Stimulated activated CD8-positive, alpha-beta memory T cell treated with anti-CD3 and anti-CD28 coated beads, Interleukin-7, amount 100 ng/mL, for 4 hours (primary cell): ENCODE measurements at regions not wholly inside any gene's neighbourhood (a gene's known extent, or its start where the extent isn't known, plus 50 kb on each side); places are given as distances from the start of the nearest gene placed in this dataset.

Experiments
- DNase-seq, 2 donors: peaks; one replicate each; pipeline ENCODE4 v3.0.0-alpha.2; 2020; ENCODE audit warnings: low read depth in 2 of 2

DNA sequence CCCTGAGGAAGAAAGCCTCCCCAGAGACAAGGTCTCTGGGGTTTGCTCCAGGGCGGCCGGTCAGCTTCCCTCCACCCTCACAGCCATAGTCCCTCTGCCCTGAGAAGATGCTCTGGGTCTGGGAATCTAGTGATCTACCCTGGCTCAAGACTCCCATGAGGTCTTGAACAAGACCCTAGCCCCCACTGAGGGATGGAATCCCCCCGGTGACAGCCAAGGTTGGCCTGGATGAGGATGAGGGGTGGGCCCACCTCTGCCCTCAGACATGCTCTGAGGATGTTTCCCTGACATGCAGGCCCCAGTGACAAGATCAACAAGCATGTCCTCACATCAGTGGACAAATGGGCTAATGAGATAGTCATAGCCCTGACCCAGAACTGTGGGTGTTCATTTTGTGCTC is 138.6 kb downstream of the C5orf15 start:
- no peak for DNase-seq

- DNase-seq = no peak
Measured at GRCh38 chr5:133828722-133829121, 139.7 kb downstream of the C5orf15 start.

- no peak for DNase-seq
Measured at GRCh38 chr5:133827830-133828229, 140.6 kb downstream of the C5orf15 start.

DNA sequence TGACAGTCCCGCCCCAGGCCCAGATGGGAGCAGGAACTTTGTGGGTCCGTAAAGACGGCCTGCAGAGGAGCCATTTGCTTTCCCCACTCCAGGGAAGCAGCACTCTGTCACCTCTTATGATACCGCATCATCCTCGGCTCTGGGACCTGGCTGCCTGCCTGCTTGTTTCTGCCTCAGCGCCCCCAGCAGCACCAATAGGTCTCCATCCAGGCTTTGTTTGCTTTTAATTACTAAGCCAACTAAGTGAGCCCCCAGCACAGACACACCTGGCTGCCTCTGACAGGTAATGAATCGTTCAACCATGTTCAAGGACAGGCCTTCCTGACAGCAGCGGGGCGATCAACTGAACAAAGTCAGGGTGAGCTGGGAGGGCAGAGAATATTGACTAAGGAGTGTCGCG is 141.4 kb downstream of the C5orf15 start:
- DNase-seq = no peak

- DNase-seq = no peak
Measured at GRCh38 chr5:133825631-133826289, 142.7 kb downstream of the C5orf15 start.

DNA sequence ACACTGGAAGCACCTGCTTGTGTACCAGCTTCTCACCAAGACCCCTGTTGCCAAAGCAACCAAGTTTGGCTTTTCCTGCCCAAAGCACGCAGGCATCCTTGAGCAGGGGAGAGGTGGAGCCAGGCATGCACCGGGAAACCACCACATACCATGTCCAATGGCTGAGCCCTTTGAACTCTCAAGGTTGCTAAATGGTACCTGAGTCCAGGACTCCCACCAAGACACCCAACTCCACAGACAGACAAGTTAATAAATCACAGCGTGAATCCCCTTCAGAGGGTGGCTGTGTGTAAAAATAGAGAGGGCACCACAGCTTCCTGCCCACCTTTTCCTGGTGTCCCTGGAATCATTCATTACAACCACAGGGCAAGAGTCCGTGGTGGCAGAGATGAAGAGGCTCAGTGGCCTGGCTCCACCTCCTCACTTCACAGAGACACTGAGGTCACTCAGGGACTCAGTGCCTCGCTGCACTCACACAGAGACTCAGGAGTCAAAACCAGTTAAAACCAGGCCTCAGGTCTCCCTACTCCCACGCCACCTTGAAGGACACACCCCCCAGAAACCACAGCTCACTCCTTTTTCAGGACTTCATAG is 143.7 kb downstream of the C5orf15 start:
- no peak for DNase-seq

GRCh38 chr5:133821889-133822288 is 146.5 kb downstream of the C5orf15 start:
- DNase-seq = no peak

GRCh38 chr5:133821311-133821741 is 147.1 kb downstream of the C5orf15 start:
- DNase-seq = no peak

DNA sequence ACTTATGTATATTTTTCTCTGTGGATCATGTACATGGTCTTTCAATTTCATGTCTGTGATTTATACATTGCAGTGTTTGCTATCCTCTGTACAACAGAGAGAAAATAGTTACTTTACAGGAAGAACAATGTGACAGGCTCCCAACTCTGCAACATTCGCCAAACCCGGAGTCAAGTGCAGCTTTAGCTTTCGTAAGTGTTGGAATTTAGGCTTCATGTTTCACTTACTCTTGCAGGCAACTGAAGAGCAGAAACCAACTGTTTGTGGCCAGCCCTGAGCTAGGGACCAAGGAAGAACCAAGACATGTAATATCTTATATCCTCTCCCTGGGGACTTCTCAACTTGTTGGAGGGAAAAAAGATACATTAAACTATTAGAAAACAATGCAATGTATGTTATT is 147.9 kb downstream of the C5orf15 start:
- DNase-seq = no peak

- DNase-seq = no peak
Measured at GRCh38 chr5:133819977-133820471, 148.4 kb downstream of the C5orf15 start.

GRCh38 chr5:133818869-133819600 is 149.4 kb downstream of the C5orf15 start:
- DNase-seq = no peak

GRCh38 chr5:133818031-133818431 is 150.4 kb downstream of the C5orf15 start:
- DNase-seq = no peak

GRCh38 chr5:133817456-133817855 is 151.0 kb downstream of the C5orf15 start:
- no peak for DNase-seq

DNA sequence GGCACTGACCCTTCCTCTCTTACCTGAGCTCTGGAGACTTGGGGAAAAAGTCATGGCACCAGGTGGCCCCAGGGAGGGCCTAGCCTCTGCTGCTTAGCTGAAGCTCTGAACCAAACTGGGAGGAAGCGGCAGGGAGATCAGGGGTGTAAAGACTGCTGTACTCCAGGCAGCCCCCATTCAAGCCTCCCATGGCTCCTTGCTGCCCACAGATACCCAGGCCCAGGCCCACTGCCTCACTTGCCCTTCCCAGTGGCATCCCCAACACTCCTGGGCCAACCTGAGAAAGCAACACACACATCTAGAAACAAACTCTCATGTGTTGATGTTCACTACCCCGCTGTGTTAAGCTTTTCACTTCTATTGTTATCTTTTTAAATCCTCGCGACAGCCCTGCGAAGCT is 151.6 kb downstream of the C5orf15 start:
- no peak for DNase-seq

DNA sequence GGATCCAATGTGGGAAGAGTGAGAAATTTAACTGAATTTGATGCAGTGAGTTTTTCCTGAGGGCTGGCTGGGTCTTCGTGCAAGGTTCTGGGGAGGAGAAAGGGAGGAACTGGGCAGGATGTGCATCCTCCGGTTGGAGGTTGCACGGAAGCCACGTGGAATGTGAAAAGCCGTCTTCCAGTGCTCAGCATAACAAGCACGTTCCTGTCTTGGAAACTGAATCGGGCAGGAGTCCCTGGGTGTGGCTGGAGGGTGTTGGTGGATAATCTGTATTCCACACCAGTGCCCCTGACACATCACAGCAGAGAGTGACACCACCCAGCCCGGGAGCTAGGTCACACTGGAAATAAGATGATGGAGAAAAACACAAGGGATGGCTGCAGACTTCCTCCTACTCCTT is 154.3 kb downstream of the C5orf15 start:
- no peak for DNase-seq

DNA sequence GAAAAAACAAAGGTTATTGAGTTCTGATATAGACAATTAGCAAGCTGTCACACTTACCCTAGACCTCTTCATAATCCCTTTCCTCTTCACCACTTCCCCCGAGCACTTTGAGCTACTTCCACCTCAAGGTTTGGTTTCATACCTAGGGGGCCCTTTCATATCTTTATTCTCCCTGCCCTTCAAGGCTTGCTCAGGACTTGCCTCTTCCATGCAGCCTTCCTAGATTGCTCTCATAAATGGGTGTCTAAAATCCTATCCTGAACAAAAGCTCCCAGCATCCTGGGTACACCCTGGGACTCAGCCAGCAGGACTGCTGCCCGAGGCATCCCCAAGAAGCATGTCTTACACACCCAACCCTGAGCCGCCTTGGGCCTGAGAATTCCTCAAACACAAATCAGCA is 157.3 kb downstream of the C5orf15 start:
- no peak for DNase-seq

DNA sequence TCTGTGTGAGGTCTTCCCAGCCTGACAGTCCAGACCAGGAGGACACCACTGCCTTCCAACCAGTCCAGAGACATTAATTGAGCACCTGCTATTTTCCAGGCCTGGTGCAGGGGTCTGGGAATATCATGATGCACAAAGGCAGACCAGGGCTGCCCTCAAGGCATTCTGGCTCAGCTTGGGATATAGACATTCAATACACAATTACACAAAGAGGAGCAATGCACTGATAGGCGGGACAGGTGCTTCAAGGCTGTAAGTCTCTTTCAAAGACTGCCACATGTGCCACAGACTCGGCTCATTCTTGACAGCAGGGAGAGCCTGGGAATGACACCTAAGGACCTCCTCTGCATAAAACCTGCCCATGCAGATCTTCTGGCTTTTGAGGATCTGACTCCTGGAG is 158.6 kb downstream of the C5orf15 start:
- DNase-seq = no peak

DNA sequence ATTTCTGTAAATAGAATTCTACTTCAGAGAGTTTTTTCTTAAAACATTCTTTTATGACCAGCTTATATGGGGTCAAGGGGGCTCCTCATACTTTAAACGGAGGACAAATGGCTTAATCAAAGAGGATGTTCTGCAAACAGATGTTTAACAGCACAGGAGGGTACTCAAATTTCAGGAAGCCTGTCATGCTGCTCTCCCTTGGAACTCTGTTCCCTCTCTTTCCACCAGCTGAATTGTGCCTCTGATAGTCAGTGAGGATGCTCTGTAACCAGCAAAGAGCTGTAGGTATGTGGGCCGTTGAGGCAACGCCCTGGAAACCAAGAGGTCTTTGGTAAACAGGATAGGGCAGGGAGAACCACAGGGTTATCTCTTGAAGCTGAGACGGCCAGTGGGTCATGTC is 161.1 kb downstream of the C5orf15 start:
- no peak for DNase-seq

DNA sequence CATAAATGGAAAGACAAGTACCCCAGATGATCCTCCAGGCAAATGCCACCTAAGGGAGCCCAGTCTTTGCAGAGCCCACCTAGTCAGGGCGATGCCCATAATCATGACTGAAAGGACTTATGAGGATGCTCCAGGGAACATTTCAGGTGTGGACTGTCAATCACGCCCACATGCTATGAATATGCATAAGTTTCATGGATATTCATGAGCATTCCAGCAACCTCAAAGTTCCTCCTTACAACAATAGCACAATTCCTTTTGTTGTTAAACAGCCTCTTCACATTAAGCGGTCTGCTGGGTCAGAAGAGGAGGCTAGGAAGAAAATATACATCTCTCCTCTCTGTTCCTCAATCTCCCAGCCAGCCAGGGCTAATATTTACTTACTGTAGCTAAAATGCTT is 161.6 kb downstream of the C5orf15 start:
- DNase-seq = no peak

- DNase-seq = no peak
Measured at GRCh38 chr5:133801955-133802751, 166.3 kb downstream of the C5orf15 start.

DNA sequence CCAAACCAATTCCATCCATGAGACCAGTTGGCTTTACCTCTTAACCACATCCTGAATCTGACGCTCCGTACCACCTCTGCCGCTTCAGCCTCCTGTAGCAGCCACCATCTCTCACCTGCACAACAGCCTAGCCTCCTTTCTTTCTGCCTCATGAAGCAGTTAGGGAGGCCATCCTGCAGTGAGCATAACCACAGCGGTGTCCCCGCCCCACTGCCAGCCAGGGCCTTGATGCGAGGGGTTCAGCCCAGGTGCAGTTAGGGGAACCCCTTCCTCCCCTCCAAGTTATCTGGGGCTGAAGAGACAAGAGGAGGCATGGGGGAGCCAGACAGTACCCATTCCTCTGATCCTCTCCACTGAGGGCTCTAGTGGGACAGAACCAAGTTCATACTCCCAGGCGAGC is 167.0 kb downstream of the C5orf15 start:
- DNase-seq = no peak

- DNase-seq = no peak
Measured at GRCh38 chr5:133799571-133800237, 168.7 kb downstream of the C5orf15 start.
